CD4-positive, alpha-beta T cell treated with Interleukin-17A for 4 hours (primary cell): ENCODE measurements at regions not wholly inside any gene's neighbourhood (a gene's known extent, or its start where the extent isn't known, plus 50 kb on each side); places are given as distances from the start of the nearest gene placed in this dataset.

Experiments used
- DNase-seq: peaks from one replicate; pipeline ENCODE4 v3.0.0-alpha.2; 2020; ENCODE audit warnings: mixed read lengths

GRCh38 chr18:25805939-25806338, 284.5 kb downstream of the SS18 start:
- DNase-seq: no peak

- no peak for DNase-seq
Observed at GRCh38 chr18:25805323-25805722, 285.1 kb downstream of the SS18 start.

GRCh38 chr18:25799231-25799630, 291.2 kb downstream of the SS18 start:
- no peak for DNase-seq

- no peak for DNase-seq
Observed at GRCh38 chr18:25798046-25798445, 292.4 kb downstream of the SS18 start.

GRCh38 chr18:25795213-25795612, 295.2 kb downstream of the SS18 start:
- DNase-seq: no peak

GRCh38 chr18:25787276-25787675, 303.1 kb downstream of the SS18 start:
- DNase-seq: no peak

GRCh38 chr18:25786758-25787157, 303.7 kb downstream of the SS18 start:
- no peak for DNase-seq

- DNase-seq: no peak
Observed at GRCh38 chr18:25780105-25780504, 310.3 kb downstream of the SS18 start.

- DNase-seq: no peak
Observed at GRCh38 chr18:25771796-25772195, 318.6 kb downstream of the SS18 start.

GRCh38 chr18:25764777-25765176, 325.6 kb downstream of the SS18 start:
- no peak for DNase-seq

GRCh38 chr18:25759111-25759510, 331.3 kb downstream of the SS18 start:
- DNase-seq: no peak

- DNase-seq: no peak
Observed at GRCh38 chr18:25743646-25744151, 346.7 kb downstream of the SS18 start.

GRCh38 chr18:25739376-25739775, 351.0 kb downstream of the SS18 start:
- no peak for DNase-seq

- no peak for DNase-seq
Observed at GRCh38 chr18:25737710-25738311, 352.6 kb downstream of the SS18 start.

GRCh38 chr18:25736516-25736915, 353.9 kb downstream of the SS18 start:
- DNase-seq: no peak

GRCh38 chr18:25735459-25735858, 355.0 kb downstream of the SS18 start:
- DNase-seq: no peak

GRCh38 chr18:25734336-25734735, 356.1 kb downstream of the SS18 start:
- DNase-seq: no peak

GRCh38 chr18:25732862-25733261, 357.6 kb downstream of the SS18 start:
- no peak for DNase-seq

GRCh38 chr18:25729072-25729471, 361.3 kb downstream of the SS18 start:
- DNase-seq: no peak

- no peak for DNase-seq
Observed at GRCh38 chr18:25727281-25727985, 363.0 kb downstream of the SS18 start.

GRCh38 chr18:25726298-25726697, 364.1 kb downstream of the SS18 start:
- DNase-seq: no peak

- DNase-seq: no peak
Observed at GRCh38 chr18:25725501-25725900, 364.9 kb downstream of the SS18 start.

- DNase-seq: no peak
Observed at GRCh38 chr18:25724997-25725396, 365.4 kb downstream of the SS18 start.

GRCh38 chr18:25724121-25724520, 366.3 kb downstream of the SS18 start:
- DNase-seq: no peak

GRCh38 chr18:25713103-25713502, 361.1 kb upstream of the ZNF521 start:
- DNase-seq: no peak
